ENCODE measurements at regions not wholly inside any gene's neighbourhood (a gene's known extent, or its start where the extent isn't known, plus 50 kb on each side); places are given as distances from the start of the nearest gene placed in this dataset.

DNA sequence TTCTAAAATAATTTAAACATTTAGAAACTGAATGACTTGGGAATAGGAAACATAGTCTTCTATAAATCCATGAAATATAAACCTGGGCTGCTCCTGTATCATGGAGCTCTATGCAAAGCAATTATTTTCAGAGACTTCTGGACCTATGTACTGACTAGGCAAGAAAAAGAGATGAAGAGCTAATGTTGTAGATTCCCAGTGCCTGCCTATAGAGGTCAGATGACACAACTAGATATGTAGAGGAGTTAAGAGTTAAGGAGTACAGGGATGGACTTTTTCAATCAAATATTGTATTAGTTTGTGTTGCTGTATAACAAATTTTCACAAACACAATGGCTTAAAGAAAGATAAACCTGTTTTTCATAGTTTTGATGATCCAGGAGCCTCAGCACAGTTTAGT is 1434.5 kb downstream of the KCNT2 start:
- TF ChIP-seq, protein P1, sequence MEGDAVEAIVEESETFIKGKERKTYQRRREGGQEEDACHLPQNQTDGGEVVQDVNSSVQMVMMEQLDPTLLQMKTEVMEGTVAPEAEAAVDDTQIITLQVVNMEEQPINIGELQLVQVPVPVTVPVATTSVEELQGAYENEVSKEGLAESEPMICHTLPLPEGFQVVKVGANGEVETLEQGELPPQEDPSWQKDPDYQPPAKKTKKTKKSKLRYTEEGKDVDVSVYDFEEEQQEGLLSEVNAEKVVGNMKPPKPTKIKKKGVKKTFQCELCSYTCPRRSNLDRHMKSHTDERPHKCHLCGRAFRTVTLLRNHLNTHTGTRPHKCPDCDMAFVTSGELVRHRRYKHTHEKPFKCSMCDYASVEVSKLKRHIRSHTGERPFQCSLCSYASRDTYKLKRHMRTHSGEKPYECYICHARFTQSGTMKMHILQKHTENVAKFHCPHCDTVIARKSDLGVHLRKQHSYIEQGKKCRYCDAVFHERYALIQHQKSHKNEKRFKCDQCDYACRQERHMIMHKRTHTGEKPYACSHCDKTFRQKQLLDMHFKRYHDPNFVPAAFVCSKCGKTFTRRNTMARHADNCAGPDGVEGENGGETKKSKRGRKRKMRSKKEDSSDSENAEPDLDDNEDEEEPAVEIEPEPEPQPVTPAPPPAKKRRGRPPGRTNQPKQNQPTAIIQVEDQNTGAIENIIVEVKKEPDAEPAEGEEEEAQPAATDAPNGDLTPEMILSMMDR (IDR thresholded peaks at IDR 0.05), result no peak
- TF ChIP-seq POLR2A (IDR thresholded peaks at IDR 0.05), result no peak

Measured in thyroid gland (tissue), 4 donors.